Sigmoid colon (tissue), 6 donors: ENCODE measurements at regions not wholly inside any gene's neighbourhood (a gene's known extent, or its start where the extent isn't known, plus 50 kb on each side); places are given as distances from the start of the nearest gene placed in this dataset.

Experiments used
- DNase-seq: peaks from one replicate; pipeline ENCODE4 v3.0.0-alpha.2; 2019
- H3K27ac ChIP-seq, 4 donors: fragments of 200-600 bp; sonication (generic); one replicate each; pipeline ENCODE4 v1.5.1; 2016 to 2019; ENCODE audit warnings: mild to moderate bottlenecking in 1 of 4
- H3K27me3 ChIP-seq, 3 donors: fragments of 200-600 bp; sonication (generic); one replicate each; pipeline ENCODE4 v1.5.1; 2019; ENCODE audit warnings: mild to moderate bottlenecking in 1 of 3
- H3K36me3 ChIP-seq, 4 donors: fragments of 200-600 bp; sonication (generic); one replicate each; pipeline ENCODE4 v1.5.1; 2016 to 2019
- H3K4me1 ChIP-seq, 4 donors: fragments of 200-600 bp; sonication (generic); one replicate each; pipeline ENCODE4 v1.5.1; 2017 to 2019
- H3K4me3 ChIP-seq, 4 donors: fragments of 200-600 bp; sonication (generic); one replicate each; pipeline ENCODE4 v1.5.1; 2017 to 2019; ENCODE audit warnings: mild to moderate bottlenecking in 2 of 4, moderate library complexity in 1 of 4
- H3K9me3 ChIP-seq, 4 donors: fragments of 200-600 bp in 3 of 4; sonication (generic) in 3 of 4; one replicate each; pipeline versions ENCODE4 v1.5.1 to v1.6.1; 2013 to 2019
- CTCF ChIP-seq, 4 experiments: fragments of 450-650 bp in 3 of 4; fragments of 200-600 bp in 1 of 4; IDR thresholded peaks; one replicate each; pipeline ENCODE4 v1.5.1; 2016 to 2019; ENCODE audit warnings: antibody characterized with exemption in 4 of 4, mild to moderate bottlenecking in 3 of 4, moderate library complexity in 2 of 4
- EP300 ChIP-seq, 4 donors: sonication (generic); formaldehyde crosslinking; IDR thresholded peaks; one replicate each; pipeline ENCODE4 v1.6.1; 2017; ENCODE audit warnings: antibody characterized with exemption in 4 of 4
- POLR2A ChIP-seq, 2 donors: fragments of 450-650 bp; IDR thresholded peaks; one replicate each; pipeline ENCODE4 v1.6.1; 2016; ENCODE audit warnings: antibody characterized with exemption in 2 of 2, mild to moderate bottlenecking in 2 of 2, moderate library complexity in 2 of 2
- POLR2AphosphoS5 ChIP-seq, 4 donors: sonication (generic); formaldehyde crosslinking; IDR thresholded peaks; one replicate each; pipeline ENCODE4 v1.6.1; 2017; ENCODE audit warnings: antibody characterized with exemption in 4 of 4
- WGBS, 2 donors: extraction: QIAGEN DNeasy Blood & Tissue Kit; methylation state at CpG; one replicate each; pipeline ENCODE4 v1.1.7; 2013; 5-methylcytosine and 5-hydroxymethylcytosine counted together
- intact Hi-C: fragments of 100-400 bp; cut with DNase I; formaldehyde crosslinking; loops from one replicate; pipeline ENCODE4 v1.15.1; 2023
- donor health status: healthy with polysubstance abuse.
- donor health status: healthy.

DNA sequence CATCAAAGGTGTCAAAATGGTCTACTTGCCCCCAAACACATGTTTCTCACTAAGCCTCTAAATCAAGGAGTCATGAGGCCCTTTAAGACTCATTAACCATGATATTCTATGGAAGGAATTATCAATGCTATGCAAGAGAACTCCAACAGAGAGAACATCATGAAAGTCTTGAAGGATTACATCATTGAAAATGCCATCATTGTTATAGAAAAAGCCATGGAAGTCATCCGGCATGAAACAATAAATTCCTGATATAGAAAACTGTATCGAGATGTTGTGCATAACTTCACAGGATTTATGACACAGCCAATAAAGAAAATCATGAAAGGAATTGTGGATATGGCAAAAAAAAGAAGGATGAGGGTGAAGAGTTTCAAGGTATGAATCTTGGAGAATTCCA is 1363.6 kb upstream of the CDH2 start:
- peaks cover 0 to 7% (median 0%) of the 10 kb centered on the region in 4 donors for H3K4me1 ChIP-seq
- TF ChIP-seq POLR2AphosphoS5 (IDR thresholded peaks at IDR 0.05) (no peak), EP300 (IDR thresholded peaks at IDR 0.05) (no peak), CTCF (IDR thresholded peaks at IDR 0.05) (no peak), POLR2A (IDR thresholded peaks at IDR 0.05) (no peak)
- no peaks in the 10 kb centered on the region for H3K27me3 ChIP-seq
- no peaks in the 10 kb centered on the region for H3K9me3 ChIP-seq
- no peaks in the 10 kb centered on the region for H3K36me3 ChIP-seq
- DNase-seq: no peak
- no peak overlapping the region for H3K4me3 ChIP-seq
- WGBS, 2 donors: 82 to 89% methylated on average over 2 of the region's 2 CpGs
- H3K27ac ChIP-seq: no peak overlapping the region
- intact Hi-C loops: no loop called here

DNA sequence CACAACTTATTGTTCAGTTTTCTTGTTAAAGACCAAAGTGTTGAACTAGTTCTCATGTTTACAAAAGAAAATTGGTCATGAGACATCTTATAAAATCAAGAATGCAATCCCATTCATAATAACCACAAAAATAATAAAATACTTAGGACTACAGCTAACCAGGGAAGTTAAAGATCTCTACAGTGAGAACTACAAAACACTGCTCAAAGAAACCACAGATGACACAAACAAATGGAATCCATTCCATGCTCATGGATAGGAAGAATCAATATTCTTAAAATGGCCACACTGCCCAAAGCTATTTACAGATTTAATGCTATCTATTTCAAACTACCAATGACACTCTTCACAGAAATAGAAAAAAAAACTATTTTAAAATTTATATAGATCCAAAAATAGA is 1354.8 kb upstream of the CDH2 start:
- Histone ChIP-seq H3K27me3 (no peaks in the 10 kb centered on the region), H3K36me3 (no peaks in the 10 kb centered on the region), H3K4me1 (no peaks in the 10 kb centered on the region), H3K9me3 (no peaks in the 10 kb centered on the region), H3K4me3 (no peak overlapping the region), H3K27ac (no peak overlapping the region)
- TF ChIP-seq POLR2A (IDR thresholded peaks at IDR 0.05): no peak
- TF ChIP-seq EP300 (IDR thresholded peaks at IDR 0.05): no peak
- no peak for TF ChIP-seq POLR2AphosphoS5 (IDR thresholded peaks at IDR 0.05)
- TF ChIP-seq CTCF (IDR thresholded peaks at IDR 0.05): no peak
- intact Hi-C loops: no loop called here
- DNase-seq: no peak

GRCh38 chr18:29523371-29523770 is 1346.4 kb upstream of the CDH2 start:
- no peaks in the 10 kb centered on the region for H3K27me3 ChIP-seq
- H3K4me3 ChIP-seq: no peak overlapping the region
- no peaks in the 10 kb centered on the region for H3K9me3 ChIP-seq
- no peaks in the 10 kb centered on the region for H3K4me1 ChIP-seq
- no peak for TF ChIP-seq POLR2AphosphoS5 (IDR thresholded peaks at IDR 0.05)
- no peak for TF ChIP-seq EP300 (IDR thresholded peaks at IDR 0.05)
- TF ChIP-seq CTCF (IDR thresholded peaks at IDR 0.05): no peak
- no peak for TF ChIP-seq POLR2A (IDR thresholded peaks at IDR 0.05)
- DNase-seq: no peak
- H3K36me3 ChIP-seq: no peaks in the 10 kb centered on the region
- no peak overlapping the region for H3K27ac ChIP-seq
- WGBS, 2 donors: 85 to 86% methylated on average over 3 of the region's 3 CpGs
- intact Hi-C loops: no loop called here

DNA sequence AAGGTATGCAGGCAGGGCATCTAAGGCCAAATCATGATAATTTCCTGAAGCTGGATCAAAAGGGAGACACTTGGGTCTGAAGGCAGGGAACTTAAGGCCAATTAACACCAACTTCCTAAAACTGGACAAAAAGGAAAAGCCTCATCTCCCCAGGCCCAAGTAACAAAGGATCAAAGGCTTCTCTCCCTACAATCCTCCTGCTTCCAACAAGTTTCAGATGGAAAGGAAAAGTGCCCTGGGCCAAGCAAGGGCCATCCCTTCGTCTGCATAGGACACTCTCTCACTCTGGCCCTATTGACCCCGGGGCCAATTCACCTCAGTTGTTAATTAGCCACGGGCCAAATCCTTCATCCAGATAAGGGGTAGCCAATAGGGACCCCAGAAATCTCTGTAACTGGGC is 1335.8 kb upstream of the CDH2 start:
- Histone ChIP-seq H3K36me3 (no peaks in the 10 kb centered on the region), H3K4me3 (no peak overlapping the region), H3K9me3 (peaks cover 0 to 2% (median 0%) of the 10 kb centered on the region in 4 donors), H3K27me3 (no peaks in the 10 kb centered on the region), H3K4me1 (no peaks in the 10 kb centered on the region), H3K27ac (no peak overlapping the region)
- no peak for DNase-seq
- 51 to 76% methylated on average over 3 of the region's 3 CpGs for WGBS, 2 donors
- TF ChIP-seq CTCF (IDR thresholded peaks at IDR 0.05): no peak
- TF ChIP-seq POLR2A (IDR thresholded peaks at IDR 0.05): no peak
- no peak for TF ChIP-seq EP300 (IDR thresholded peaks at IDR 0.05)
- no peak for TF ChIP-seq POLR2AphosphoS5 (IDR thresholded peaks at IDR 0.05)
- intact Hi-C loops: no loop called here

DNA sequence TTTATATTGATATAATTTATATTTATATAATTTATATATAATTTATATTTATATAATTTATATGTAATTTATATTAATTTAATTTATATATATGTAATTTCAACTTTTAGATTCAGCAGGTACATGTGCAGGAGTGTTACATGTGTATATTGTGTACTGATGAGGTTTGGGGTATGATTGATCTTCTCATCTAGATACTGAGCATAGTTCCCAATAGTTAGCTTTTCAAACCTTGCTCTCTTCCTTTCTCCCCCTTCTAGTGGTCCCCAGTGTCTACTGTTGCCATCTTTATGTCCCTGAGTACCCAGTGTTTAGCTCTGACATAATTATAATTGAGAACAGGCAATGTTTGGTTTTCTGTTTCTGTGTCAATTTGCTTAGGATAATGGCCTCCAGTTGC is 1335.3 kb upstream of the CDH2 start:
- DNase-seq: no peak
- TF ChIP-seq CTCF (IDR thresholded peaks at IDR 0.05) (no peak), EP300 (IDR thresholded peaks at IDR 0.05) (no peak), POLR2A (IDR thresholded peaks at IDR 0.05) (no peak), POLR2AphosphoS5 (IDR thresholded peaks at IDR 0.05) (no peak)
- Histone ChIP-seq H3K27ac (no peak overlapping the region), H3K9me3 (peaks cover 0 to 2% (median 0%) of the 10 kb centered on the region in 4 donors), H3K36me3 (no peaks in the 10 kb centered on the region), H3K4me1 (no peaks in the 10 kb centered on the region), H3K27me3 (no peaks in the 10 kb centered on the region), H3K4me3 (no peak overlapping the region)
- intact Hi-C loops: no loop called here
